Neutrophil (primary cell): ENCODE measurements at regions not wholly inside any gene's neighbourhood (a gene's known extent, or its start where the extent isn't known, plus 50 kb on each side); places are given as distances from the start of the nearest gene placed in this dataset.
"Not testable (repeated sequence)": the region's sequence is repeated elsewhere in the genome, so short reads cannot be mapped to it uniquely, and the experiment has no call there.

Source experiments
- H3K27ac ChIP-seq: fragments of 200-600 bp; sonication (generic); 2 replicates; pipeline ENCODE4 v1.5.1; 2016; ENCODE audit warnings: mild to moderate bottlenecking, moderate library complexity
- H3K27me3 ChIP-seq: fragments of 200-600 bp; sonication (generic); 2 replicates; pipeline ENCODE4 v1.6.0; 2016; ENCODE audit warnings: mild to moderate bottlenecking
- H3K36me3 ChIP-seq: fragments of 200-600 bp; sonication (generic); 2 replicates; pipeline ENCODE4 v1.5.1; 2017
- H3K4me1 ChIP-seq, 2 experiments: fragments of 200-600 bp in 1 of 2; sonication (generic) in 1 of 2; 1 replicate in 1 of 2; 2 replicates in 1 of 2; pipeline versions ENCODE4 v1.5.1 to v1.6.1; 2013 to 2016; ENCODE audit warnings: low read depth in 1 of 2, low read length in 1 of 2, mild to moderate bottlenecking in 1 of 2, moderate library complexity in 1 of 2; ENCODE audit not compliant: control insufficient read depth in 1 of 2, insufficient read depth in 1 of 2
- H3K4me3 ChIP-seq, 2 experiments: fragments of 200-600 bp in 1 of 2; sonication (generic) in 1 of 2; 1 replicate in 1 of 2; 2 replicates in 1 of 2; pipeline ENCODE4 v1.5.1; 2013 to 2016; ENCODE audit warnings: low read depth in 1 of 2, low read length in 1 of 2, mild to moderate bottlenecking in 1 of 2, moderate library complexity in 1 of 2
- H3K9me3 ChIP-seq: fragments of 200-600 bp; sonication (generic); 2 replicates; pipeline ENCODE4 v1.5.1; 2016
- TF ChIP-seq, protein P1 (sequence below): fragments of 200-600 bp; sonication (generic); IDR thresholded peaks from 2 replicates; pipeline ENCODE4 v1.5.1; 2016; ENCODE audit warnings: antibody characterized with exemption

DNA sequence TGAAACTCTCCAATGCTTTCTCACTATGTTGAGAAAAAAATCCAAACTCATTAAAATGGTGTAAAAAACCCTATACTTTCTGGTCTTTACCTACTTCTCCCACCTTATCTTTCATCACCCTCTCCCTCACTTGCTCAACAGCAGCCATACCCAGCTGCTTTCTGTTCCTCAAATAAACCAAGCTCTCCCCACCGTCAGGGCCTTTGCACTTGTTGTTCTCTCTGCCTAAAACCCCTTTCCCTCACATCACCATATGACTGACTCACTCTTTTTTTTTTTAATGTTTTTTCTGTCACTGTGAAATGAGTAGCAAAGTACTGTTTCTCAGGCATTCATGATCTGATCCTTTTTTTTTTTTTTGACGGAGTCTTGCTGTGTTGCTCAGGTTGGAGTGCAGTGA lies 122.3 kb upstream of the TMEM164 start:
- TF ChIP-seq, protein P1, sequence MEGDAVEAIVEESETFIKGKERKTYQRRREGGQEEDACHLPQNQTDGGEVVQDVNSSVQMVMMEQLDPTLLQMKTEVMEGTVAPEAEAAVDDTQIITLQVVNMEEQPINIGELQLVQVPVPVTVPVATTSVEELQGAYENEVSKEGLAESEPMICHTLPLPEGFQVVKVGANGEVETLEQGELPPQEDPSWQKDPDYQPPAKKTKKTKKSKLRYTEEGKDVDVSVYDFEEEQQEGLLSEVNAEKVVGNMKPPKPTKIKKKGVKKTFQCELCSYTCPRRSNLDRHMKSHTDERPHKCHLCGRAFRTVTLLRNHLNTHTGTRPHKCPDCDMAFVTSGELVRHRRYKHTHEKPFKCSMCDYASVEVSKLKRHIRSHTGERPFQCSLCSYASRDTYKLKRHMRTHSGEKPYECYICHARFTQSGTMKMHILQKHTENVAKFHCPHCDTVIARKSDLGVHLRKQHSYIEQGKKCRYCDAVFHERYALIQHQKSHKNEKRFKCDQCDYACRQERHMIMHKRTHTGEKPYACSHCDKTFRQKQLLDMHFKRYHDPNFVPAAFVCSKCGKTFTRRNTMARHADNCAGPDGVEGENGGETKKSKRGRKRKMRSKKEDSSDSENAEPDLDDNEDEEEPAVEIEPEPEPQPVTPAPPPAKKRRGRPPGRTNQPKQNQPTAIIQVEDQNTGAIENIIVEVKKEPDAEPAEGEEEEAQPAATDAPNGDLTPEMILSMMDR = no peak
- Histone ChIP-seq H3K27ac (peak overlapping the region; percentile 87), H3K27me3 (no peaks in the 10 kb centered on the region), H3K9me3 (no peaks in the 10 kb centered on the region), H3K4me1 (peaks cover 34 to 39% of the 10 kb centered on the region in 2 experiments), H3K4me3 (peak overlapping the region in 1 of 2 experiments; percentile 12), H3K36me3 (no peaks in the 10 kb centered on the region)

DNA sequence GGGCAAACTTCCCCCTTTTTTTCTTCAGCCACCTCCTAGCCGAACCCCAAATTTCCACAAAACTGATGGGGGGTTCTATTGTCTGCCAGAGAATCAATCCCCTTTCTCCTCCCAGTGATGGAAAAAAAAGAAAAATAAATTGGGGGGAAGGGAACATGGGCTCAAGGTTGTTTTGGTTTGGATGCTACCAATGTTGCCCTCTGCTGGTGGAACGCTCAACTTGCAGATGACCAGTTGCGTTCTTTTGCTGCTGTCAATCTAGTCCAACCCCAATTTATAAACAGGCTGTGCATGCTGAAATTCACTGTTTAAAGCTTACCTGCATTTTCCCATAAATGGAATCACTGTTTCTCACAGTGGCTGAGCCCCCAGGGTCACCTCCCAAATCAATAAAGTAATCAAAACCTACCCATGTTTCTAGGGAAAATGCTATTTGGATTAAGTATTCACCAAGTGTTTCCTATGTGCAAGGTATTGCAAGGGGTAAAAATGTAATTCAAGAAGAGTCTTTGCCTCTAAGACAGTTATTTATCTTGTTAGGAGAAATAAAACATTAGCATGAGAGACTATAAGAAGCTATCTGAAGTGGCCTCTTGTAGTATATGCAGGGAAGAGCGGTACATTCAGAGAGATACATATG lies 116.7 kb upstream of the TMEM164 start:
- peaks cover 52 to 59% of the 10 kb centered on the region in 2 experiments for H3K4me1 ChIP-seq
- TF ChIP-seq, protein P1 = peak; percentile 77

DNA sequence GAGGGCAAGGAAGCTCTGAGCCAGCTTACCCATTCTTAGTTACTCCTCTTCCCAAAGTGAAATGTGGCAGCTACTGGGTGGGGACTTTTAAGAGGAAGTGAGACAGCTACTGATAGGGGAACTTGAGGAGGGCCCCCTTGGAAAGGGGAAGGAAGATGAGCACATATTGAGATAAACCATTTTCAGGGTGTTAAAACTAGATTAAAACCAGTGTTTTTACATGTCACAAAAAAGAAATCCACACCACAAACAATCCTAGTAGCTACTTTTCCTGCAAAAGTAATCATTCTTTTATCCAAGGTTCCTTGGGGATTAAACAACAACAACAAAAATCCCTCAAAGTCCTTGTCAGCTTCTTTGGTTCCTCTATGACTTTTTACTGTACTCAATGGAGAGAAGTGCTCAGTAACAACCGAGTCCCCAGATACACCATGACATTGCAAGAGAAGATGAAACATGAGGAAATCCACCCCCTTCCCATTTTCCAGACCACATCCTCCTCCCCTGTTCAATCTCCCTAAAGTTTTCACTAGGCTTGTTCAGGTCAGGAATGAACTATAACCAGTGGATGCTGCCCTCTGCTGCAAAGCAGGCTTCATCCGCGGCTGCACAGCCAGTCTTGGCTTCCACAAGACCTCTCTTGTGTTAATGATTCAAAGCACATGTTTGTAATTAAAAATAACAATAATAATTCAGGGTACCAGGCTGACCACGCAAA lies 113.5 kb upstream of the TMEM164 start:
- TF ChIP-seq, protein P1 = peak; percentile 26
- H3K9me3 ChIP-seq = no peaks in the 10 kb centered on the region
- peak overlapping the region; percentile 39 to 49 for H3K4me3 ChIP-seq
- H3K4me1 ChIP-seq = peaks cover 52 to 55% of the 10 kb centered on the region in 2 experiments
- H3K27me3 ChIP-seq = no peaks in the 10 kb centered on the region
- H3K27ac ChIP-seq = peak overlapping the region; percentile 98
- H3K36me3 ChIP-seq = no peaks in the 10 kb centered on the region

More for the DNA sequence above, 116.7 kb upstream of the TMEM164 start:
- no peaks in the 10 kb centered on the region for H3K36me3 ChIP-seq
- peak overlapping the region; percentile 98 for H3K27ac ChIP-seq
- H3K4me3 ChIP-seq = no peak overlapping the region
- H3K9me3 ChIP-seq = no peaks in the 10 kb centered on the region
- H3K27me3 ChIP-seq = no peaks in the 10 kb centered on the region

DNA sequence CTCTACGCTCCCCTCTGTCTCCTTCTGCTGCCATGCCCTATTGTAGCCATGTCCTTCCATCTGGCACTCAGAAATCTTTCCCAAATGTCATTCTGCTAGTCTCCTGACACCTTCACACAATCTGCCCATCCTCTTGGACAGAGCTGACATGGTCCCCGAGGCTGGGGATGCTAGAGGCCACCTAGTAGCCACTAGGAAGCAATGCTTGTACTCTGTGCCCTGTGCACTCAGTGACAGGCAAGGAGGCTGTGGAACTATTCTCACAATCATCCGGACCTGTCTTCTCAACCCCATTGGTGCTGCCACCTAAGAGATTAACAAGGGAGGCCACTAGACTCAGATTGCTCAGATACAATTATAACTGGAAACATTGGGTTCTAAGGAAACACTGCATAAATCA lies 112.6 kb upstream of the TMEM164 start:
- H3K27ac ChIP-seq = peak overlapping the region; percentile 98
- H3K9me3 ChIP-seq = no peaks in the 10 kb centered on the region
- TF ChIP-seq, protein P1 = no peak
- H3K36me3 ChIP-seq = no peaks in the 10 kb centered on the region
- peaks cover 52 to 55% of the 10 kb centered on the region in 2 experiments for H3K4me1 ChIP-seq
- peak overlapping the region; percentile 39 to 49 for H3K4me3 ChIP-seq
- H3K27me3 ChIP-seq = no peaks in the 10 kb centered on the region

DNA sequence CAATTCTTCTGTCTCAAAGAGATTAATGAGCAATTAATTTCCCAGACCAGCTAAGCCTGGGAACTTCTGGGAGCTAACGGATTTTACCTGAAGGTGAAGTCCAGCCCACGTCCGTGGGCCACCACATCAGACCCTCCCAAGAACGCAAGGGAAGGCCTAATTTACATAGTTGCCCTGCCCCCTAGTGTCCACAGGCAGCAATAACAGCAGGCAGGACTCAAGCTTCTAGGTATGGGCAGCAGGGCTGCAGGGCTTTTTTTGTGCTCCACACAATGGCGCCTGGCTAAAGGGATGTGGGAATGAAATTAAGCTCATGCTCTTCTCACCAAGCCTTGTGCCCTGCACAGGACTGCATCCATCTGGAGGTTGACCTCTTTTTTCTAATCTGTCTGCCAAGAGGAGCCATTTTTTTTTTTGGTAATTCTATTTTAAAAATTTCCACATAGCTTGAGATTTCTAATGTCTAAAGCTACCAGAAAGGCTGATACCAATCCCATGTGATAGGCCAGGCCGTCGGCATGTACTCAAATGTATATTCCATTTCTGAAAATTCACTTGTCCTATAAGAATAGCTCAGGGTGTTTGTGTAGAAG lies 111.9 kb upstream of the TMEM164 start:
- peaks cover 49 to 50% of the 10 kb centered on the region in 2 experiments for H3K4me1 ChIP-seq
- H3K27ac ChIP-seq = peak overlapping the region; percentile 98
- H3K36me3 ChIP-seq = no peaks in the 10 kb centered on the region
- no peaks in the 10 kb centered on the region for H3K9me3 ChIP-seq
- H3K27me3 ChIP-seq = no peaks in the 10 kb centered on the region
- TF ChIP-seq, protein P1 = peak; percentile 87
- H3K4me3 ChIP-seq = peak overlapping the region in 1 of 2 experiments; percentile 49

DNA sequence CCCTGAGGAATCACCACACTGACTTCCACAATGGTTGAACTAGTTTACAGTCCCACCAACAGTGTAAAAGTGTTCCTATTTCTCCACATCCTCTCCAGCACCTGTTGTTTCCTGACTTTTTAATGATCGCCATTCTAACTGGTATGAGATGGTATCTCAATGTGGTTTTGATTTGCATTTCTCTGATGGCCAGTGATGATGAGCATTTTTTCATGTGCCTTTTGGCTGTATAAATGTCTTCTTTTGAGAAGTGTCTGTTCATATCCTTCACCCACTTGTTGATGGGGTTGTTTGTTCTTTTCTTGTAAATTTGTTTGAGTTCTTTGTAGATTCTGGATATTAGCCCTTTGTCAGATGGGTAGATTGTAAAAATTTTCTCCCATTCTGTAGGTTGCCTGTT lies 106.9 kb upstream of the TMEM164 start:
- H3K27ac ChIP-seq, H3K27me3 ChIP-seq, H3K4me3 ChIP-seq, H3K9me3 ChIP-seq, H3K4me1 ChIP-seq, H3K36me3 ChIP-seq: not testable (repeated sequence)
